ENCODE measurements at regions not wholly inside any gene's neighbourhood (a gene's known extent, or its start where the extent isn't known, plus 50 kb on each side); places are given as distances from the start of the nearest gene placed in this dataset.

- Mint-ChIP-seq H3K4me1 (no peaks in the 10 kb centered on the region), H3K36me3 (no peaks in the 10 kb centered on the region), H3K4me3 (no peak overlapping the region), H3K9me3 (no peaks in the 10 kb centered on the region), H3K27me3 (peaks cover 13% of the 10 kb centered on the region), H3K27ac (no peak overlapping the region)
- POLR2A ChIA-PET, result no interaction called here
- ATAC-seq (ENCODE audit: low read depth), result no peak
- DNase-seq, result no peak
Measured at GRCh38 chr3:170753421-170754310, 116.3 kb downstream of the RPL22L1 start.

GRCh38 chr3:170752571-170753155, 117.3 kb downstream of the RPL22L1 start:
- ATAC-seq (ENCODE audit: low read depth) (no peak), DNase-seq (no peak)
- Mint-ChIP-seq H3K4me1 (no peaks in the 10 kb centered on the region), H3K27ac (no peak overlapping the region), H3K27me3 (peaks cover 13% of the 10 kb centered on the region), H3K4me3 (no peak overlapping the region), H3K36me3 (no peaks in the 10 kb centered on the region), H3K9me3 (no peaks in the 10 kb centered on the region)
- POLR2A ChIA-PET, result no interaction called here

- no peaks in the 10 kb centered on the region for H3K9me3 Mint-ChIP-seq
- no peak for DNase-seq
- POLR2A ChIA-PET, result no interaction called here
- H3K27me3 Mint-ChIP-seq, result peaks cover 18% of the 10 kb centered on the region
- H3K4me1 Mint-ChIP-seq, result no peaks in the 10 kb centered on the region
- H3K27ac Mint-ChIP-seq, result no peak overlapping the region
- ATAC-seq (ENCODE audit: low read depth), result no peak
- no peaks in the 10 kb centered on the region for H3K36me3 Mint-ChIP-seq
- H3K4me3 Mint-ChIP-seq, result no peak overlapping the region
Measured at GRCh38 chr3:170751899-170752293, 118.1 kb downstream of the RPL22L1 start.

- no peaks in the 10 kb centered on the region for H3K4me1 Mint-ChIP-seq
- no peak overlapping the region for H3K4me3 Mint-ChIP-seq
- no peaks in the 10 kb centered on the region for H3K36me3 Mint-ChIP-seq
- POLR2A ChIA-PET, result no interaction called here
- DNase-seq (no peak), ATAC-seq (ENCODE audit: low read depth) (no peak)
- no peaks in the 10 kb centered on the region for H3K9me3 Mint-ChIP-seq
- H3K27me3 Mint-ChIP-seq, result peaks cover 18% of the 10 kb centered on the region
- H3K27ac Mint-ChIP-seq, result no peak overlapping the region
Measured at GRCh38 chr3:170751083-170751898, 118.7 kb downstream of the RPL22L1 start.

GRCh38 chr3:170750478-170750830, 119.5 kb downstream of the RPL22L1 start:
- DNase-seq (no peak), ATAC-seq (ENCODE audit: low read depth) (no peak)
- H3K36me3 Mint-ChIP-seq, result no peaks in the 10 kb centered on the region
- no peaks in the 10 kb centered on the region for H3K9me3 Mint-ChIP-seq
- peaks cover 18% of the 10 kb centered on the region for H3K27me3 Mint-ChIP-seq
- H3K4me3 Mint-ChIP-seq, result no peak overlapping the region
- no peak overlapping the region for H3K27ac Mint-ChIP-seq
- no peaks in the 10 kb centered on the region for H3K4me1 Mint-ChIP-seq
- POLR2A ChIA-PET, result no interaction called here

- no peaks in the 10 kb centered on the region for H3K36me3 Mint-ChIP-seq
- H3K27ac Mint-ChIP-seq, result no peak overlapping the region
- H3K27me3 Mint-ChIP-seq, result peaks cover 18% of the 10 kb centered on the region
- no peak for ATAC-seq (ENCODE audit: low read depth)
- H3K4me1 Mint-ChIP-seq, result no peaks in the 10 kb centered on the region
- POLR2A ChIA-PET, result no interaction called here
- no peak for DNase-seq
- H3K4me3 Mint-ChIP-seq, result no peak overlapping the region
- H3K9me3 Mint-ChIP-seq, result no peaks in the 10 kb centered on the region
Measured at GRCh38 chr3:170749765-170750477, 120.1 kb downstream of the RPL22L1 start.

GRCh38 chr3:170749185-170749584, 120.8 kb downstream of the RPL22L1 start:
- ATAC-seq (ENCODE audit: low read depth) (no peak), DNase-seq (no peak)
- H3K4me3 Mint-ChIP-seq, result no peak overlapping the region
- H3K4me1 Mint-ChIP-seq, result no peaks in the 10 kb centered on the region
- H3K27me3 Mint-ChIP-seq, result peaks cover 18% of the 10 kb centered on the region
- no peaks in the 10 kb centered on the region for H3K36me3 Mint-ChIP-seq
- H3K9me3 Mint-ChIP-seq, result no peaks in the 10 kb centered on the region
- no peak overlapping the region for H3K27ac Mint-ChIP-seq
- POLR2A ChIA-PET, result no interaction called here

- Mint-ChIP-seq H3K27me3 (peaks cover 24% of the 10 kb centered on the region), H3K4me3 (no peak overlapping the region), H3K4me1 (no peaks in the 10 kb centered on the region), H3K36me3 (no peaks in the 10 kb centered on the region), H3K9me3 (no peaks in the 10 kb centered on the region), H3K27ac (no peak overlapping the region)
- ATAC-seq (ENCODE audit: low read depth), result no peak
- no peak for DNase-seq
- POLR2A ChIA-PET, result no interaction called here
Measured at GRCh38 chr3:170746175-170746942, 123.6 kb downstream of the RPL22L1 start.

- Mint-ChIP-seq H3K4me1 (no peaks in the 10 kb centered on the region), H3K27me3 (peaks cover 16% of the 10 kb centered on the region), H3K36me3 (no peaks in the 10 kb centered on the region), H3K9me3 (no peaks in the 10 kb centered on the region), H3K27ac (no peak overlapping the region), H3K4me3 (no peak overlapping the region)
- DNase-seq (no peak), ATAC-seq (ENCODE audit: low read depth) (no peak)
- POLR2A ChIA-PET, result no interaction called here
Measured at GRCh38 chr3:170745211-170745718, 124.7 kb downstream of the RPL22L1 start.

GRCh38 chr3:170741756-170742529, 128.1 kb downstream of the RPL22L1 start:
- H3K27ac Mint-ChIP-seq, result no peak overlapping the region
- POLR2A ChIA-PET, result no interaction called here
- no peaks in the 10 kb centered on the region for H3K9me3 Mint-ChIP-seq
- DNase-seq (no peak), ATAC-seq (ENCODE audit: low read depth) (no peak)
- no peaks in the 10 kb centered on the region for H3K36me3 Mint-ChIP-seq
- no peak overlapping the region for H3K4me3 Mint-ChIP-seq
- no peaks in the 10 kb centered on the region for H3K4me1 Mint-ChIP-seq
- peaks cover 16% of the 10 kb centered on the region for H3K27me3 Mint-ChIP-seq

GRCh38 chr3:170740726-170741591, 129.0 kb downstream of the RPL22L1 start:
- no peak overlapping the region for H3K4me3 Mint-ChIP-seq
- H3K36me3 Mint-ChIP-seq, result no peaks in the 10 kb centered on the region
- peaks cover 14% of the 10 kb centered on the region for H3K27me3 Mint-ChIP-seq
- no peak for DNase-seq
- ATAC-seq (ENCODE audit: low read depth), result no peak
- H3K27ac Mint-ChIP-seq, result no peak overlapping the region
- no peaks in the 10 kb centered on the region for H3K9me3 Mint-ChIP-seq
- H3K4me1 Mint-ChIP-seq, result no peaks in the 10 kb centered on the region
- POLR2A ChIA-PET, result no interaction called here
